Naive thymus-derived CD4-positive, alpha-beta T cell (primary cell): ENCODE measurements at regions not wholly inside any gene's neighbourhood (a gene's known extent, or its start where the extent isn't known, plus 50 kb on each side); places are given as distances from the start of the nearest gene placed in this dataset.

Experiments
- ATAC-seq: fragments of 150-1000 bp; cut with Tn5 transposase; 2 replicates; pipeline ENCODE4 v1.10.0; 2021; ENCODE audit warnings: mild to moderate bottlenecking, moderate library complexity
- CTCF ChIA-PET: fragments of 350-600 bp; sonication (Branson Sonifier 250); formaldehyde crosslinking; loops from one replicate; lab custom pipeline; 2021; ENCODE audit warnings: antibody characterized with exemption; lab: Charles Lee
- POLR2A ChIA-PET: fragments of 350-600 bp; sonication (Branson Sonifier 250); formaldehyde crosslinking; loops from one replicate; lab custom pipeline; 2021; ENCODE audit warnings: antibody characterized with exemption, inconsistent platforms; lab: Charles Lee
- DNase-seq, 9 donors: peaks; one replicate each; pipeline versions ENCODE4 v3.0.0 to v3.0.0-alpha.2; 2020 to 2022; ENCODE audit warnings: mixed read lengths in 1 of 9
- H3K27ac ChIP-seq: one replicate; pipeline ENCODE4 v1.7.0; 2013; ENCODE audit warnings: mild to moderate bottlenecking, low read depth, low read length, moderate library complexity
- H3K27me3 ChIP-seq, 2 donors: one replicate each; pipeline ENCODE4 v1.7.0; 2013; ENCODE audit warnings: low read length in 2 of 2, mild to moderate bottlenecking in 2 of 2, moderate library complexity in 2 of 2; ENCODE audit not compliant: control insufficient read depth in 2 of 2, insufficient read depth in 2 of 2
- H3K36me3 ChIP-seq, 3 experiments: 1 replicate in 2 of 3; 2 replicates in 1 of 3; pipeline ENCODE4 v1.7.0; 2013; ENCODE audit warnings: low read length in 3 of 3, mild to moderate bottlenecking in 3 of 3, moderate library complexity in 1 of 3; ENCODE audit not compliant: insufficient read depth in 3 of 3, control insufficient read depth in 2 of 3
- H3K4me1 ChIP-seq, 2 donors: one replicate each; pipeline ENCODE4 v1.7.0; 2013; ENCODE audit warnings: low read length in 2 of 2, mild to moderate bottlenecking in 2 of 2, moderate library complexity in 1 of 2; ENCODE audit not compliant: control insufficient read depth in 2 of 2, insufficient read depth in 2 of 2
- H3K4me3 ChIP-seq: 2 replicates; pipeline ENCODE4 v1.7.0; 2013; ENCODE audit warnings: mild to moderate bottlenecking, low read length
- H3K9me3 ChIP-seq, 3 experiments: 1 replicate in 2 of 3; 2 replicates in 1 of 3; pipeline ENCODE4 v1.7.0; 2013; ENCODE audit warnings: low read length in 3 of 3; ENCODE audit not compliant: control insufficient read depth in 2 of 3
- H3K27ac Mint-ChIP-seq, 9 donors: one replicate each; pipeline ENCODE4 v1.8.0; 2020 to 2022; ENCODE audit warnings: mixed read lengths in 9 of 9, mild to moderate bottlenecking in 8 of 9, moderate library complexity in 5 of 9, inconsistent platforms in 2 of 9
- H3K27me3 Mint-ChIP-seq, 5 donors: one replicate each; pipeline ENCODE4 v1.8.0; 2021 to 2022; ENCODE audit warnings: mixed read lengths in 5 of 5, mild to moderate bottlenecking in 1 of 5
- H3K36me3 Mint-ChIP-seq, 5 donors: one replicate each; pipeline ENCODE4 v1.8.0; 2020 to 2022; ENCODE audit warnings: mixed read lengths in 5 of 5, mild to moderate bottlenecking in 3 of 5, inconsistent platforms in 1 of 5
- H3K4me1 Mint-ChIP-seq, 7 donors: one replicate each; pipeline ENCODE4 v1.8.0; 2020 to 2022; ENCODE audit warnings: mixed read lengths in 7 of 7, mild to moderate bottlenecking in 3 of 7, inconsistent platforms in 1 of 7
- H3K4me3 Mint-ChIP-seq, 10 donors: one replicate each; pipeline ENCODE4 v1.8.0; 2020 to 2022; ENCODE audit warnings: mild to moderate bottlenecking in 10 of 10, mixed read lengths in 10 of 10, moderate library complexity in 6 of 10, inconsistent platforms in 2 of 10
- H3K9me3 Mint-ChIP-seq, 11 donors: one replicate each; pipeline ENCODE4 v1.8.0; 2020 to 2022; ENCODE audit warnings: mixed read lengths in 11 of 11, mild to moderate bottlenecking in 4 of 11, inconsistent platforms in 1 of 11, moderate library complexity in 1 of 11
- intact Hi-C, 2 donors: fragments of 100-400 bp; cut with micrococcal nuclease; formaldehyde crosslinking; loops; one replicate each; pipeline ENCODE4 v1.15.1; 2023

GRCh38 chr16:5791011-5791657, 693.5 kb upstream of the EEF2KMT start:
- no peak for ATAC-seq
- H3K27me3 ChIP-seq, result no peaks in the 10 kb centered on the region
- DNase-seq, result no peak
- no peak overlapping the region for H3K4me3 ChIP-seq
- H3K27ac ChIP-seq, result no peak overlapping the region
- H3K4me1 ChIP-seq, result no peaks in the 10 kb centered on the region
- no peaks in the 10 kb centered on the region for H3K36me3 ChIP-seq
- peaks cover 0 to 2% (median 0%) of the 10 kb centered on the region in 7 donors for H3K4me1 Mint-ChIP-seq
- peaks cover 0 to 6% (median 3%) of the 10 kb centered on the region in 5 donors for H3K27me3 Mint-ChIP-seq
- peaks cover 0 to 5% (median 0%) of the 10 kb centered on the region in 3 experiments for H3K9me3 ChIP-seq
- H3K36me3 Mint-ChIP-seq, result no peaks in the 10 kb centered on the region
- no peak overlapping the region for H3K4me3 Mint-ChIP-seq
- intact Hi-C loops, result no loop called here
- POLR2A ChIA-PET, result no interaction called here
- CTCF ChIA-PET, result no interaction called here
- H3K9me3 Mint-ChIP-seq, result peaks cover 0 to 21% (median 8%) of the 10 kb centered on the region in 11 donors
- no peak overlapping the region for H3K27ac Mint-ChIP-seq

- intact Hi-C loops, result no loop called here
- Mint-ChIP-seq H3K4me1 (peaks cover 0 to 2% (median 0%) of the 10 kb centered on the region in 7 donors), H3K4me3 (no peak overlapping the region), H3K27me3 (peaks cover 0 to 6% (median 3%) of the 10 kb centered on the region in 5 donors), H3K27ac (no peak overlapping the region), H3K36me3 (no peaks in the 10 kb centered on the region), H3K9me3 (peaks cover 0 to 26% (median 10%) of the 10 kb centered on the region in 11 donors)
- ATAC-seq (no peak), DNase-seq (no peak)
- Histone ChIP-seq H3K27me3 (no peaks in the 10 kb centered on the region), H3K36me3 (no peaks in the 10 kb centered on the region), H3K4me1 (no peaks in the 10 kb centered on the region), H3K9me3 (no peaks in the 10 kb centered on the region), H3K4me3 (no peak overlapping the region), H3K27ac (no peak overlapping the region)
- POLR2A ChIA-PET, result no interaction called here
- CTCF ChIA-PET, result no interaction called here
Observed at GRCh38 chr16:5790512-5790911, 692.9 kb upstream of the EEF2KMT start.

- no peak for ATAC-seq
- Histone ChIP-seq H3K36me3 (no peaks in the 10 kb centered on the region), H3K4me3 (no peak overlapping the region), H3K27ac (no peak overlapping the region), H3K27me3 (no peaks in the 10 kb centered on the region), H3K4me1 (no peaks in the 10 kb centered on the region), H3K9me3 (no peaks in the 10 kb centered on the region)
- Mint-ChIP-seq H3K4me3 (no peak overlapping the region), H3K36me3 (no peaks in the 10 kb centered on the region), H3K27ac (no peak overlapping the region), H3K27me3 (peaks cover 0 to 5% (median under 1%) of the 10 kb centered on the region in 5 donors), H3K4me1 (peaks cover 0 to 2% (median 0%) of the 10 kb centered on the region in 7 donors), H3K9me3 (peaks cover 0 to 30% (median 11%) of the 10 kb centered on the region in 11 donors)
- ChIA-PET POLR2A (no interaction called here), CTCF (no interaction called here)
- DNase-seq, result no peak
- intact Hi-C loops, result no loop called here
Observed at GRCh38 chr16:5789033-5789432, 691.4 kb upstream of the EEF2KMT start.

GRCh38 chr16:5781436-5781835, 683.8 kb upstream of the EEF2KMT start:
- DNase-seq, result no peak
- Mint-ChIP-seq H3K36me3 (peaks cover 0 to 4% (median 0%) of the 10 kb centered on the region in 5 donors), H3K4me1 (no peaks in the 10 kb centered on the region), H3K9me3 (peaks cover 5 to 28% (median 8%) of the 10 kb centered on the region in 11 donors), H3K27me3 (no peaks in the 10 kb centered on the region), H3K27ac (no peak overlapping the region), H3K4me3 (no peak overlapping the region)
- no peaks in the 10 kb centered on the region for H3K4me1 ChIP-seq
- no peaks in the 10 kb centered on the region for H3K9me3 ChIP-seq
- intact Hi-C loops, result no loop called here
- no peak for ATAC-seq
- CTCF ChIA-PET, result no interaction called here
- no peak overlapping the region for H3K27ac ChIP-seq
- no peaks in the 10 kb centered on the region for H3K36me3 ChIP-seq
- POLR2A ChIA-PET, result no interaction called here
- H3K27me3 ChIP-seq, result no peaks in the 10 kb centered on the region
- no peak overlapping the region for H3K4me3 ChIP-seq

- H3K27me3 ChIP-seq, result no peaks in the 10 kb centered on the region
- H3K36me3 Mint-ChIP-seq, result no peaks in the 10 kb centered on the region
- ChIA-PET POLR2A (interaction anchor here (0.6 kb wide), 1 partner anchor 868 kb away, joined by 4 read pairs; no protein-coding TSS in a partner anchor), CTCF (no interaction called here)
- DNase-seq, result no peak
- ATAC-seq, result no peak
- H3K27me3 Mint-ChIP-seq, result no peaks in the 10 kb centered on the region
- no peak overlapping the region for H3K4me3 ChIP-seq
- no peak overlapping the region for H3K4me3 Mint-ChIP-seq
- H3K4me1 Mint-ChIP-seq, result no peaks in the 10 kb centered on the region
- no peak overlapping the region for H3K27ac Mint-ChIP-seq
- H3K27ac ChIP-seq, result no peak overlapping the region
- no peaks in the 10 kb centered on the region for H3K4me1 ChIP-seq
- no peaks in the 10 kb centered on the region for H3K36me3 ChIP-seq
- H3K9me3 ChIP-seq, result peaks cover 0 to 3% (median 0%) of the 10 kb centered on the region in 3 experiments
- peaks cover 0 to 13% (median 5%) of the 10 kb centered on the region in 11 donors for H3K9me3 Mint-ChIP-seq
- intact Hi-C loops, result no loop called here
Observed at GRCh38 chr16:5776876-5777275, 679.3 kb upstream of the EEF2KMT start.

GRCh38 chr16:5775916-5776315, 678.3 kb upstream of the EEF2KMT start:
- ATAC-seq, result no peak
- H3K9me3 ChIP-seq, result peaks cover 0 to 3% (median 0%) of the 10 kb centered on the region in 3 experiments
- H3K4me1 Mint-ChIP-seq, result no peaks in the 10 kb centered on the region
- H3K4me3 Mint-ChIP-seq, result no peak overlapping the region
- H3K27me3 Mint-ChIP-seq, result no peaks in the 10 kb centered on the region
- ChIA-PET POLR2A (no interaction called here), CTCF (no interaction called here)
- H3K4me1 ChIP-seq, result no peaks in the 10 kb centered on the region
- no peak overlapping the region for H3K27ac Mint-ChIP-seq
- H3K9me3 Mint-ChIP-seq, result peaks cover 0 to 14% (median 5%) of the 10 kb centered on the region in 11 donors
- H3K4me3 ChIP-seq, result no peak overlapping the region
- no peak overlapping the region for H3K27ac ChIP-seq
- H3K27me3 ChIP-seq, result no peaks in the 10 kb centered on the region
- intact Hi-C loops, result no loop called here
- no peak for DNase-seq
- no peaks in the 10 kb centered on the region for H3K36me3 Mint-ChIP-seq
- no peaks in the 10 kb centered on the region for H3K36me3 ChIP-seq

- Histone ChIP-seq H3K27ac (no peak overlapping the region), H3K36me3 (no peaks in the 10 kb centered on the region), H3K4me3 (no peak overlapping the region), H3K4me1 (no peaks in the 10 kb centered on the region), H3K9me3 (peaks cover 0 to 3% (median 0%) of the 10 kb centered on the region in 3 experiments), H3K27me3 (no peaks in the 10 kb centered on the region)
- ATAC-seq (no peak), DNase-seq (no peak)
- Mint-ChIP-seq H3K27me3 (no peaks in the 10 kb centered on the region), H3K9me3 (peaks cover 0 to 21% (median 9%) of the 10 kb centered on the region in 11 donors), H3K36me3 (no peaks in the 10 kb centered on the region), H3K27ac (no peak overlapping the region), H3K4me3 (no peak overlapping the region), H3K4me1 (no peaks in the 10 kb centered on the region)
- intact Hi-C loops, result no loop called here
- ChIA-PET POLR2A (no interaction called here), CTCF (interaction anchor here (0.6 kb wide), 1 partner anchor 216 kb away, joined by 4 read pairs; no protein-coding TSS in a partner anchor)
Observed at GRCh38 chr16:5770118-5770517, 672.5 kb upstream of the EEF2KMT start.
